T47D (cell line): ENCODE measurements at regions not wholly inside any gene's neighbourhood (a gene's known extent, or its start where the extent isn't known, plus 50 kb on each side); places are given as distances from the start of the nearest gene placed in this dataset.
"Not testable (repeated sequence)": the region's sequence is repeated elsewhere in the genome, so short reads cannot be mapped to it uniquely, and the experiment has no call there.

Experiments used
- DNase-seq, 2 experiments: peaks; one replicate each; pipeline versions ENCODE4 v3.0.0 to v3.0.0-alpha.2; 2011 to 2012; ENCODE audit warnings: low read depth in 1 of 2, low spot score in 1 of 2
- JUND ChIP-seq: IDR thresholded peaks from 2 replicates; pipeline ENCODE4 v1.6.1; 2012; ENCODE audit warnings: low read depth
- in situ Hi-C: cut with HindIII; loops from 2 replicates; pipeline ENCODE4 v1.10.0; 2016; ENCODE audit warnings: low sequenced_read_pairs, low pct_unique_long_range_greater_than_20kb

DNA sequence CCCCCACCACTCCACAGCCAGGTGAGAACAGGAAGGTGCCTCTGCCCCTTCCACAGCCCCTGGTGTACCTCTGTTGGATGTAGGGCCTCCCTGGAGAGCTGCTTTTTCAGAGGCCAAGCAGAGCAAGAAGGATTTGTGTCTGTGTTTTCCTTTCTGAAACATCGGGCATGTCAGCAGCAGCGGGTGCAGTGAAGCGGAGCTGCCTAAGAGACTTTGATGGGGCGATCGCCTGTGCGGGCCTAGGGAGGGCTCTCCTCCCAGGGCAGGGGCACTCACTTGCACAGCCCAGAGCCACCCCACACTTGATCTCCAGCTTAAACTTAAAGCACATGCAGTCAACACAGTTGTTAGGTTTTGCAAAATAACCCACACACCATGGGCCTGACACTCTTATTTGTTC, 324.7 kb downstream of the ACTR3B start:
- no peak for TF ChIP-seq JUND
- no peak for DNase-seq
- in situ Hi-C loops, result no loop called here

DNA sequence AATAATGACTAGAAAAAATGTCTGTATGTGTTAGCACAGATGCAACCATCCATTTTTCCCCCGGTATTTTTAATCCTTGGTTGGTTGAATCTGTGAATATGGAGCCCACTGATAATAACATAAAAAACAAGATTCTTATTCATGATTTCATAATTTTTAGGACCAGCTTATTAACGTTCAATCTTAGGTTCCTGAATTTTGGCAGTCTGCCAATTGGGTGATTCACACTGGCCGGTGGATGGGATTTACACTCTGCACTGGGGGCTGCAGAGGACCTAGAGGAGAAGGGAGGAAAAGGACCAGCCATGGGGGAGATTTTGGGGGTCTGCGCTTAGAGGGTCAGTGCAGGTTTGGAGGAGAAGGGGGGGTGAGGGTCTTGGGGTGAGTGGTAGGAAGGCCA, 327.9 kb downstream of the ACTR3B start:
- in situ Hi-C loops, result no loop called here
- DNase-seq, result no peak
- TF ChIP-seq JUND, result no peak

DNA sequence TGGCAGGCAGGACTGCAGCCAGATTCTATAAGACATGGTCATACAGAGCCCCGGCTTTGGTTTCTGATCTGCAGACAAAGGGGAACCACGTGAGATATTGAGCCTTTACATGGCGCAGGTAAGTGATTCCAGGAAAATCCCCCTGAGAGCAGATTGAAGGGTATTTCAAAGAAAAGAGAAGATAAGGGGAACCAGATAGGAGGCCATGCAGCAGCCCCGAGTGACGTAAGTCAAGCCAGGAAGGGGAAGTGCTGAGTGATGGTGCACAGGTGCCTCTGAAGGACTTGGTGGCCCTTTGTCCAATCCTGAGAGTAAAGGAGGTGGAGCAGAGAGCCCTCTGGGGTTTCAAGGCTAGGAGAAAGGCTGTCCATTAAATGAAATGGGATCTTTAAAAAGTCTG, 329.0 kb downstream of the ACTR3B start:
- in situ Hi-C loops, result no loop called here
- TF ChIP-seq JUND, result no peak
- no peak for DNase-seq

DNA sequence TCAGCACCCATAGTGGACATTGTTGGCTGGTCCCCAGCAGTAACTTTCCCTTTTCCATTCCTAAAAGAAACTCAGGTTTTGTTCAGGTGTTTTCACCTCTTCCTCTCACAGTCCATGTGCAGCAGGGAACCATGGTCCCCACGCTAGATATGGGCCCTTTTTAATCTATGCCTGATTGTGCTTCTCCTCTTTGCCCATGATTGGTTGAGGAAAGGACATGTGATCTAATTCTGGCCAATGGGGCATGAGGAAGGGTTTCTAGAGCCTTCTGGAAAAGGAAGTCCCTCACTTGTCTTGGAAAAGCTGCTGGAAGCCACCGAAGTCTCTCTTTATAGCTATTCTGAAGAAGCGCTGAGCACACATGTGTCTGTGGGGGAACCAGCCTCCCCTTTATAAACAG, 330.7 kb downstream of the ACTR3B start:
- no peak for TF ChIP-seq JUND
- DNase-seq, result no peak
- in situ Hi-C loops, result no loop called here

DNA sequence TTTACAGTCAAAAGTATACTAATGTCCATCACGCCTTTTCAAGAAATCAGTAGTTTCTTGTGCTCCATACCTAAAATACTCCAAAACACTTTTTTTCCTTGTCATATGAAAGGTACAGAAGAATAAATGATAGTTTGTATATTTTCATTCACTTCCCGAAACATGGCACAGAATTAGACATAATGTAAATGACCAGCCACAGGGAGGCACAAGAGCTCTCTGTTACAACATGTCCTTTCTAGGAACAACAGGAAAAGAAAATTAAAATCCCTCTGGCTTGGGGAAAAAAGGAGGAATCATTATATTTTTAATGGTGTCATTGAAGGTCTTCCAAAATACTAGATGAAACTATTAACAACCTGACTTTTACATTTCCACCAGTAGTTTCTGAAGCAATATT, 331.2 kb downstream of the ACTR3B start:
- in situ Hi-C loops, result no loop called here
- no peak for DNase-seq
- TF ChIP-seq JUND, result no peak

DNA sequence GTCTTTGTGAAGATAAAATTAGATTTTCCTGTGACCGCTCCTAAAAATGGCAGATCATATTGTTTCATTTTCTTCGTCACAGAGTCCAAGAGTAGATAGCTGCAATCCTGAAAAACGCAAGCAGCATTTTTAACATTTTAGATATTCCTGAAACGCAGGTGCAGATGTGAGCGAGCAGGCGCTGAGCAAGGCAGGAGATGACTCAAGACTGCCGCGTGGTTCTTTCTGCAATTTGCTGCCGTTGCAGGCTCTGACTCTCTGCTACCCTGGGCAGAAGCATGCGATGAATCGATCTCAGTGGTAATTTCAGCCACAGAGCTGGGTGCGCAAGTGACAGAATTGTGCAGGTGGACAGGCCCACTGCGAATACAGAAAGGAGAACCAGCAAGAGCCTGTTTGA, 331.9 kb downstream of the ACTR3B start:
- no peak for DNase-seq
- no peak for TF ChIP-seq JUND
- in situ Hi-C loops, result no loop called here

DNA sequence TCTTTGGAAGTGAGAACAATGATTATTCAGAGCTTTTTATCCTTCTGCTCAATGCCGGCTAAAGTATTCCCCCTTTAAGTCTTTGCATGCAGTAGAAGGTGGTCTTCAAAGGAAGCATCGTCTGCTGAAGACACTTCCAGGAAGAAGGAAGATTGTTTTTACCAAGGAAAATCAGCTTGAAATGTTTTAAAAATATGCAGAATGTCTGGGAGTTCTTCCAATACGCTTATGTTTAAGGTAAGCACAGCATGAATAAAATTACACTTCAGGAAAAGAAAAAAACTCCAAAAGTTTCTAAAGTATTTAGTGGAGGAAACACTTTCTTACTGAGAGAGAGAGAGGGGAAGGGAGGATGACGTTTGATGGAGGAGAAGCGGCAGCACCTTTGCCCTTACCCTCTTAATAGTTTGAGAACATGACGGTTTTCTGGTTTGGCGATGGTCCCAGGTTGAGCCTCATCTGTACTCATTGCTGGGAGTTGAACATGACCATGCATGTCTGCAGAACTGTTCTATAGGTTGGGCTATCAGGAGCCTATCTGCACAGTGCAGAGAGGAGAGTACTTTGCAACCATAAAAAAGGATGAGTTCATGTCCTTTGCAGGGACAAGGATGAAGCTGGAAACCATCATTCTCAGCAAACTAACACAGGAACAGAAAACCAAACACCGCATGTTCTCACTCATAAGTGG, 338.1 kb downstream of the ACTR3B start:
- DNase-seq, result no peak
- TF ChIP-seq JUND, result no peak
- in situ Hi-C loops, result no loop called here

DNA sequence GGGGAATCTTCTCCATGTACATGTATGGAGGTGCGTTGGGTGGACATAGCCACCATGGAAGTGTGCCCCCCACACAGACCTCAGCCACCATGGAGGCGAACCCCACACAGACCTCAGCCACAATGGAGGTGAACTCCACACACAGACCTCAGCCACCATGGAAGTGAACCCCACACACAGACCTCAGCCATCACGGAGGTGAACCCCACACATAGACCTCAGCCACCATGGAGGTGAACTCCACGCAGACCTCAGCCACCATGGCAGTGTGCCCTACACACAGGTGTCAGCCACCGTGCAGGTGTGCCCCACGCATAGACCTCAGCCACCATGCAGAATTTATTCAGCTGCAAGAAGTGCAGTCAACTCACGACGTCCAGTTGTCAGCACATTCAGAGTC, 339.7 kb downstream of the ACTR3B start:
- in situ Hi-C loops, result no loop called here
- no peak for TF ChIP-seq JUND
- no peak for DNase-seq

DNA sequence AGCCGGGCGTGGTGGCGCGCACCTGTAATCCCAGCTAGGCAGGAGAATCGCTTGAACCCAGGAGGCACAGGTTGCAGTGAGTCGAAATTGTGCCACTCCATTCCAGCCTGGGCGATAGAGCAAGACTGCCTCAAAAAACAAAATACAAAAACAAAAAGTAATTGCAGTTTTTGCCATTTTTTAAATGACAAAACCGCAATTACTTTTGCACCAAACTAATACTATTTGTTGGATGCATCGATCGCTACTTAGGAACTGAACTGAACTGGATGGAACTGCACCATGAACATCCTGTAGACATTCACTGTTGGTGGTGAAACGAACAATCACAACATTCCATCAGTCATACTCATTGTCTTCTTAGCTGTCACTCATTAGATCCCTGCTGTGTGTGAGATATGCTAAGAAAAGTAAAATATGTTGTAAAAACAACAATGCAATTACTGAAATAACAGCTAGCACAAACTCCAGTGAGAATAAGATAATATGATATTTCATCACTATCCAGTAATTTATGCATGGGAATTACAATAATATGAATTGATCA, 341.2 kb downstream of the ACTR3B start:
- no peak for TF ChIP-seq JUND
- in situ Hi-C loops, result no loop called here
- DNase-seq, result no peak

DNA sequence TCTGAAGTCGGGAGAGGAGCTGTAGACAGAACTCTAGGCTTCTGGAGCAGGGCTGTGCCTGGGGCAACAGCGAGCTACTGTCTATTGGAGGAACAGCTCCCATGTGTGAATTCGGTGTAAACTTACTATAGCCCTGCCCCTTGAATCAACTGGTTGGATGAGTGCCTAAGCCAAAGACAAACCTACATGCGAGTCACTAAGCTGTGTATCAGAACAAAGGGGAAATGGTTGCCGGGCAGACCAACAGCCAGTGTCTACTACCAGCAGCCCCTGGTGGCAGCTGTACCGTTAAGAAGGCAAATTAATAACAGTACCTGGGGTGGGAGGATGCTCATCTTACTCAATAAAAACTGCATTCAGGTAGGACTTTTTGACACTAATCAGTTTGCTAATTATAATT, 343.6 kb downstream of the ACTR3B start:
- in situ Hi-C loops, result no loop called here
- no peak for DNase-seq
- TF ChIP-seq JUND, result no peak

DNA sequence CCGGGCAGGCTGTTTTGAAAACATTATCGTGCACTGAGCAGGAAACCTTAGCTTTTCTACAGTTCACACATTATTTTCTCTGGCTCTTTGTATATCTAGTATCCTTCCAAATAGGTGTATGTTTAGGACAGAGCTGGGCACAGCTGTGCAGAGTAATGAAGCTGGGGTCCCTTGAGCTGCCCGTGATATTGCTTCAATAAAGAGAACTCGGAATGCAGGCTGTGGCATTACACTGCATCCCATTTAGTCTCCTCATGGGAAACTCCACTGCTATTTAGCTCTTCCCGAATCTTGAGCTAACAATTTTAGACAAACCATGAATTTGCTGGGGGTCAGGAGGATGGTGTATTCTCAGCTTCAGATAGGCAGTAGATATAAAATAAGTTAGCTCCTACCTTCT, 348.3 kb downstream of the ACTR3B start:
- in situ Hi-C loops, result no loop called here
- DNase-seq, result no peak
- no peak for TF ChIP-seq JUND

DNA sequence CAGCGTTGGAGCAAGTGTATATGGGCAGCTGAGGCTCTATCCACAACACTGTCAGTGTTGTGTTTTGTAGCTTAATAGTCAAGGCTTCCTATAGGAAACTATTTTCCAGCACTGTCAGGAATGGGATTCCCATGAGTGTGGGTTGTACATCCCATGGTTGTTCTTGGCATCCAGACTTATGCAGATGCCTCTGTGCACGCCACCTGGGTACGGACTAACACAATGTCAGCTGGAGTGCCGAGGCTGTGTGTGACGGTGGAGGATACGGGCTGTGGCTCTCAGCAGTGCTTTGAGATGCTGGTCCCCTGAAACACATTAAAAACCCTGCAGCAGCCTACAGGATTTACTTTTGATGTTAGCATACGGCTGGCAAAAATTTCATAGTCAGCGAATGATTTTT, 350.0 kb downstream of the ACTR3B start:
- in situ Hi-C loops, result no loop called here
- TF ChIP-seq JUND, result no peak
- no peak for DNase-seq

DNA sequence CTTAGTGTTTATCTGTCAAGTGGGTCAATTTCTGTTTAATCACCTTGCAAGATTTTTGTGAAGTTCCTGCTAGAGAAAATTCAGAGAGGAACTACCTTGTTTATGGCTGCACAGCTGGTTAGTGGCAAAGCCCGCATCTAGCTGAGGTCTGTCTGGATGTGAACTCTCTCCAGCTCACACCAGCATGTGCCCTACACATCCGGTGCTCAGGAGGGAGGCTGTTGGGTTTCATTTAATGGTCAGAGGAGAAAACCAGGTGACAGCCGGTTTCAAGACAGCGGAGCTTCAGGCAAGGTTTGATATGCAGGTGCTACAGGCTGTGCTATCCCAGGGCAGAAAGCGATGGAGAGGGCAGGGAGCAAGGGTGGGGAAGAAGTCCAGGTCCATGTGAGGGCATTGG, 351.1 kb downstream of the ACTR3B start:
- TF ChIP-seq JUND, result no peak
- in situ Hi-C loops, result no loop called here
- DNase-seq, result no peak

DNA sequence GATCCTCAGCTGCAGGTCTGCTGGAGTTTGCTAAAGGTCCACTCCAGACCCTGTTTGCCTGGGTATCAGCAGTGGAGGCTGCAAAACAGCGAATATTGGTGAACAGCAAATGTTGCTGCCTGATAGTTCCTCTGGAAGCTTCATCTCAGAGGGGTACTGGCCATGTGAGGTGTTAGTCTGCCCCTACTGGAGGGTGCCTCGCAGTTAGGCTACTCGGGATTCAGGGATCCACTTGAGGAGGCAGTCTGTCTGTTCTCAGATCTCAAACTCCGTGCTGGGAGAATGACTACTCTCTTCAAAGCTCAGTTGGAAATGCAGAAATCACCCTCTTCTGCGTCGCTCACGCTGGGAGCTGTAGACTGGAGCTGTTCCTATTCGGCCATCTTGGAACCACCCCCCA, 362.7 kb downstream of the ACTR3B start:
- in situ Hi-C loops, DNase-seq: not testable (repeated sequence)
